Nephron (organoid): ENCODE measurements at regions not wholly inside any gene's neighbourhood (a gene's known extent, or its start where the extent isn't known, plus 50 kb on each side); places are given as distances from the start of the nearest gene placed in this dataset.

Source experiments
- H3K27ac Mint-ChIP-seq, 3 experiments: 2 replicates each; pipeline ENCODE4 v1.8.0; 2020; ENCODE audit warnings: mixed read lengths in 3 of 3, mild to moderate bottlenecking in 2 of 3, moderate library complexity in 1 of 3
- H3K27me3 Mint-ChIP-seq: 2 replicates; pipeline ENCODE4 v1.8.0; 2021; ENCODE audit warnings: low read depth, mild to moderate bottlenecking, moderate library complexity, mixed read lengths
- H3K36me3 Mint-ChIP-seq: 2 replicates; pipeline ENCODE4 v1.8.0; 2020; ENCODE audit warnings: low read depth, mixed read lengths
- H3K4me1 Mint-ChIP-seq: 2 replicates; pipeline ENCODE4 v1.8.0; 2020; ENCODE audit warnings: mixed read lengths
- H3K4me3 Mint-ChIP-seq, 3 experiments: 2 replicates each; pipeline ENCODE4 v1.8.0; 2020; ENCODE audit warnings: mild to moderate bottlenecking in 3 of 3, mixed read lengths in 3 of 3, moderate library complexity in 2 of 3
- H3K9me3 Mint-ChIP-seq: 2 replicates; pipeline ENCODE4 v1.8.0; 2020; ENCODE audit warnings: mixed read lengths
- TF ChIP-seq, protein P1 (sequence below), 3 experiments: fragments of 200-600 bp; sonication (generic); IDR thresholded peaks; one replicate each; pipeline ENCODE4 v1.5.0; 2021; ENCODE audit warnings: antibody characterized with exemption in 3 of 3; ENCODE audit not compliant: unreplicated experiment in 3 of 3

DNA sequence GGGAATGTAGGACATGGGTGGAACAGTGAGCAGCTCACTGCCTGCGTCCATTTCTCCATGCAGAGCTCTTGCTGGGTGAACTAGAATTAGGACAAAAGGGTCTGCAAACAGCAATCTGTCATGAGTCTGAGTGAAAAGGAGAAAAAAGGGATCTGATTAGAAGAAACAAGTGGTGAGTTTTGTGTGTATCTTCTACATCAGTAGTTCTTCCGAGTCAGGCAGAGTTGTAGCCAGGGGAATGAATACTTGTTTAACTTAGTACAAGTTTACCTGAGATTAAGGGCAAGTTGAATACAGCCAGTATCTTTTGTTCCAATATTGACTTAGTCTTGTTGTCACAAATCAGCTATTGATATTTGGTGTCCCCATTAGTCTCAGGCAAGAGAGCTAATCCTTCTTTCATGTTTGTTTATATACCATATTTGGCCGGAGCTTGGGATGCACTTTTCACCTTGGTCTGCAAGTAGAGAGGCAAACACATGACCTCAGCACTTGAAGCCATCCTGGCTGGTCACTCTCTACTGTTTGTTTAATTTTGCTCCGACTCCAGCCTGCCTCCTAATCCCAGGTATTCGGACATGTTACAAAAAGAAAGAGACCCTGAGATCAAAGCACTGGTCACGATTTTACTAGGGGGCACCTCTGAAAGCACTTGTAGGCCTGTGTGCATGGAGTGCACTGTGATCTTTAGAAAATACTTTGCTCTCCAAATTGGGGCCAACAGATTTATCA, 211.0 kb upstream of the NT5C1B start:
- Mint-ChIP-seq H3K27me3 (no peaks in the 10 kb centered on the region), H3K9me3 (peaks cover 2% of the 10 kb centered on the region), H3K27ac (peak overlapping the region in 2 of 3 experiments; percentile 5 to 7), H3K4me1 (peaks cover 12% of the 10 kb centered on the region), H3K4me3 (no peak overlapping the region), H3K36me3 (no peaks in the 10 kb centered on the region)
- TF ChIP-seq, protein P1, sequence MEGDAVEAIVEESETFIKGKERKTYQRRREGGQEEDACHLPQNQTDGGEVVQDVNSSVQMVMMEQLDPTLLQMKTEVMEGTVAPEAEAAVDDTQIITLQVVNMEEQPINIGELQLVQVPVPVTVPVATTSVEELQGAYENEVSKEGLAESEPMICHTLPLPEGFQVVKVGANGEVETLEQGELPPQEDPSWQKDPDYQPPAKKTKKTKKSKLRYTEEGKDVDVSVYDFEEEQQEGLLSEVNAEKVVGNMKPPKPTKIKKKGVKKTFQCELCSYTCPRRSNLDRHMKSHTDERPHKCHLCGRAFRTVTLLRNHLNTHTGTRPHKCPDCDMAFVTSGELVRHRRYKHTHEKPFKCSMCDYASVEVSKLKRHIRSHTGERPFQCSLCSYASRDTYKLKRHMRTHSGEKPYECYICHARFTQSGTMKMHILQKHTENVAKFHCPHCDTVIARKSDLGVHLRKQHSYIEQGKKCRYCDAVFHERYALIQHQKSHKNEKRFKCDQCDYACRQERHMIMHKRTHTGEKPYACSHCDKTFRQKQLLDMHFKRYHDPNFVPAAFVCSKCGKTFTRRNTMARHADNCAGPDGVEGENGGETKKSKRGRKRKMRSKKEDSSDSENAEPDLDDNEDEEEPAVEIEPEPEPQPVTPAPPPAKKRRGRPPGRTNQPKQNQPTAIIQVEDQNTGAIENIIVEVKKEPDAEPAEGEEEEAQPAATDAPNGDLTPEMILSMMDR (IDR thresholded peaks at IDR 0.05; ENCODE audit: unreplicated experiment in 3 of 3) = no peak

DNA sequence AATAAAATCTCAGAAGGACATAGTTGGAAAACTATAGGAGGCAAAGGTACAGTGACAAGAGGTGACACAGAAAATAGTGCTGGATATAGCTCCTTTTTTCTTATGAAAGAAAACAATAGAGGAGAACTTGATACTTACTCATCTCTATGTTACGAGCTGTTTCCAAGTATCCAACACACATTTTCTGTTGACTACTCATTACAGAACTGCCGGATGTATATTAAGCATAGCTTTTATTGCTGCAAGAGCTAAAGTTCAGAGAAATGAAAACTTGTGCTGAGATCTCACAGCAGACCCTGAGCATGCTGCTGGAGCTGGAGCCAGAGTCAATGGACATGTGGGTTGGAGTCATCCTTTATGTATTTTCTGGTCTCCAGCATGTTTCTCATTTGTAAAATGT, 210.0 kb upstream of the NT5C1B start:
- Mint-ChIP-seq H3K36me3 (no peaks in the 10 kb centered on the region), H3K4me1 (peaks cover 15% of the 10 kb centered on the region), H3K27ac (peak overlapping the region in 2 of 3 experiments; percentile 13 to 59), H3K27me3 (no peaks in the 10 kb centered on the region), H3K9me3 (no peaks in the 10 kb centered on the region), H3K4me3 (no peak overlapping the region)
- TF ChIP-seq, protein P1 (IDR thresholded peaks at IDR 0.05; ENCODE audit: unreplicated experiment in 3 of 3) = no peak

DNA sequence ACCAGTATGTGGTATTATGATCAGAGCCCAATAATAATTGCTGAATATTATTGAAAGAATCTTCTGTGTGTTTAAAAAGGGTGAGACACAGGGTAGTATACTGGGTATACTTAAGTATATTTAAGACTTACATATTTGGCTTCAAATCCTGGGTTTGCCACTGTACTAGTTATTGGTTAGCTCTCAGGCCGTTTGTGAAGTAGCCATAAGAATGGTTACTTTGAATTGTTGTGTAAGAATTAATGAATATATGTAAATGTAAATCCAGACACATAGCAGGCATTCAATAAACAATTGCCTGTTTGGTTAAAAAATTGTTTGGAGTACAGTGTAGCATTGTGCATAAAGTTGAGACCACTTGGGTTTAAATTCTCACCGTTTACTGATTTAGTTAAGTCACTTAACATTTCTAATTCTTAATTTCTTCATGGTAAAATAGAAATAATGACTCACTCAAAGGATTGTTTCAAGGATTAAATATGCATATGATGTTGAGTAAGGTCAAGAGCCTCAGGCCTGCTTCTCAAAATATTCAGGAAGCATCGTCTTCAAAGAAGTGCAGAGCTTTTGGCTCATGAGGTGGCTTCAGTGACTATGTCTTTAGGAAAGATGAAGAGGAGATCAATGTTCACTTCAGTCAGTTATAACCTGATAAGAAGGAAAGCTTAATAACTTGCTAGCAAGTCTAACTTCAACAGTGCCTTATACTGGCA, 207.9 kb upstream of the NT5C1B start:
- Mint-ChIP-seq H3K27ac (peak overlapping the region in 2 of 3 experiments; percentile 56 to 81), H3K9me3 (no peaks in the 10 kb centered on the region), H3K36me3 (no peaks in the 10 kb centered on the region), H3K27me3 (no peaks in the 10 kb centered on the region), H3K4me1 (peaks cover 30% of the 10 kb centered on the region), H3K4me3 (no peak overlapping the region)
- TF ChIP-seq, protein P1 (IDR thresholded peaks at IDR 0.05; ENCODE audit: unreplicated experiment in 3 of 3) = no peak

DNA sequence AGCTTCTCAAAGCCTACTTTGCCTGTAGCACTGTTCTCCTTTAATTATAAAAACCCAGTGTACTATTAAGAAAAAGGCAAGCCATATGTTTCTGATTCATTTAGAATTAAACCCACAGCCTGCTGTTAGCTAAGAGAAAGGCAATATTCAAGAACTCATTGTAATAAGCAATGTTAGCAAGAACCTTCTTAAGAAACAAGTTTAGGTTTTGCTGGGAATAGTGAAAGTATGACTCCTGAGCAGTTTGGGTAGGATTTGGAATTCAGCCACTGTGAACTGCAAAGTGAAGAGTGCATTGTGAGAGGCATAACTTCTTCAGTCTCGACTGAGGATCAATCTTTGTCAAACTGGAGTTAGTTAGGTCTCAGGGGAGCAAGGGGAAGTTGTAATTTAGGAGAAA, 206.5 kb upstream of the NT5C1B start:
- no peaks in the 10 kb centered on the region for H3K27me3 Mint-ChIP-seq
- H3K36me3 Mint-ChIP-seq = no peaks in the 10 kb centered on the region
- H3K4me1 Mint-ChIP-seq = peaks cover 44% of the 10 kb centered on the region
- peak overlapping the region; percentile 23 to 87 (median 81) for H3K27ac Mint-ChIP-seq
- no peaks in the 10 kb centered on the region for H3K9me3 Mint-ChIP-seq
- H3K4me3 Mint-ChIP-seq = no peak overlapping the region
- TF ChIP-seq, protein P1 (IDR thresholded peaks at IDR 0.05; ENCODE audit: unreplicated experiment in 3 of 3) = no peak

DNA sequence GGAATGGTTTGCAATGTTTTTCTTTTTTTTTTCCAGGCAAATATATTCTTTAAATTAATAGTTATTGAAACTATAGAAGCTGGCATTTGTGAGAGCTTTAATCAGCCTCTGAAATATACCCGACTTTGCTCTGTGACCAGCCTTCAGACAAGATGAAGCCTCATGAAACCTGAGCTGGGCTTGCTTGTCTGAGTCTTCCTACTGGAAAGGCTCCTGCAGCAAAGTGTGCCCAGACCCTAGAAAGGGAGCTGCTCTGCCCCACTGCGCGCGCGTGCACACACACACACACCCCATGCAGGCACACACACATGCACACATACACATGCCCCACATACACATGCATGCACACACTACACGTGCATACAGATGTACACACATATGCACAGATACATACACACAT, 203.3 kb upstream of the NT5C1B start:
- no peaks in the 10 kb centered on the region for H3K36me3 Mint-ChIP-seq
- H3K27me3 Mint-ChIP-seq = no peaks in the 10 kb centered on the region
- peaks cover 50% of the 10 kb centered on the region for H3K4me1 Mint-ChIP-seq
- peak overlapping the region in 1 of 3 experiments; percentile 20 for H3K4me3 Mint-ChIP-seq
- TF ChIP-seq, protein P1 (IDR thresholded peaks at IDR 0.05; ENCODE audit: unreplicated experiment in 3 of 3) = no peak
- H3K27ac Mint-ChIP-seq = peak overlapping the region; percentile 87 to 94 (median 93)
- no peaks in the 10 kb centered on the region for H3K9me3 Mint-ChIP-seq
